HG03378 (cell line): ENCODE measurements at regions not wholly inside any gene's neighbourhood (a gene's known extent, or its start where the extent isn't known, plus 50 kb on each side); places are given as distances from the start of the nearest gene placed in this dataset.
"Not testable (repeated sequence)": the region's sequence is repeated elsewhere in the genome, so short reads cannot be mapped to it uniquely, and the experiment has no call there.

Source experiments
- ATAC-seq: cut with Tn5 transposase; IDR thresholded peaks from one replicate; pipeline ENCODE4 v1.9.1; 2021; ENCODE audit warnings: mild to moderate bottlenecking, moderate library complexity; ENCODE audit not compliant: unreplicated experiment

DNA sequence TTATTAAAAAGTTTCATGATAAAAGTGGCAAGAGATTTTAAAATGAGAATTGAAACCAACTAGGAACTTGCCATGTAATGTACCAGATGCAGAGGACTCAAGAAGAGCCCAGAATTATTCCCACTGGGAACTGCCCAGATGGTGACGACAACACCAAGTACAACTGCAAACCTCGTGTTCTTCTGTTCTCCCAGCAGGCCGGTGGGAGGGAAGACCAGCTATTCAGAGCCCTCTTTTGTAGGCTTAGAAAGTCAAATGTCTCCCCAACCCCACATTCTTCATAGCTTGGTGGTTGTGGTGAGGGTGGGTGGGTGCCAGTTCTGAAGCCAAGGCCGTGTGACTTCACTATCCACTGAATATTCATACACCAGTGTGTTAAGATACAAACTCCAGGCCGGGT, 54.3 kb upstream of the ITGB1 start:
- no peak for ATAC-seq

DNA sequence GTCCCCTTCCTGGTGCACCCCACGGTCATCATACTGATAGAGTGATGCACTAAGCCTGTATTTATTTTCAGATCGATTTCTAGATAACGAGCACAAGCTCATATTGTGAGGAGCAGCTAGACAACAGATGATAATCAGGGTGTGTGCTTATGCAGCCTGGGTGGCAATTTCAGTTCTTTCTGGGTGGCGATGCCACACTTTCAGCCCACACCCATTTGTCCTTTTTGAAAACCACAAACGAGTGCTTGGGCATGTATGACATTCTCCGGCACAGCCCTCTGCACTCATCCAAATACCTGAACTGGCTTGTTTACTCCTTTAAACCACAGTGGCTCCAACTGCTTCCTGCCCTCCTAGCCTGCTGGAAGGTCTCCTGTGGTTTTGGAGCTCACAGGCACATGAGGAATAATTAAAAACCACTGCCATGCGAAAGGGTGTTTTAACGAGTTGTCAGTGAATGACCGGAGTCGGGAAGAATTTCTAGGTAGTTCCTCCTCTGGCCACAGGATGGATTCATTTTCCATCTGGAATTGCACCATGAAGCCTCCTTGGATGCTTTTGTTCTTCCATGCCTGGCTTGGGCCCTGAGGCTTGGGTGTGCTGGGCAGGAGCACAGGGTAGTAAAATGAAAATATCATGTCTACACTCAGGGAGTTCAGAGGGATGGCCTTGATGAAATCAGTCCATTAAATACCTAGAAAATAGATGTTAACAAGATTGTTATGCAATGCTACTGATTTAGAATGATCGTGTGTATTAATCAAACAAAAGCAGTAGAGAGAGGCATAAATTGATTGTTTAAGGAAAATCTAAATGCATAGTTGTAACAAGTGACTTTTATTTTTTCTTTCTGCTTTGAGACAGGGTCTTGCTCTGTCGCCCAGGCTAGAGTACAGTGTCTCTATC, 52.4 kb upstream of the ITGB1 start:
- no peak for ATAC-seq

DNA sequence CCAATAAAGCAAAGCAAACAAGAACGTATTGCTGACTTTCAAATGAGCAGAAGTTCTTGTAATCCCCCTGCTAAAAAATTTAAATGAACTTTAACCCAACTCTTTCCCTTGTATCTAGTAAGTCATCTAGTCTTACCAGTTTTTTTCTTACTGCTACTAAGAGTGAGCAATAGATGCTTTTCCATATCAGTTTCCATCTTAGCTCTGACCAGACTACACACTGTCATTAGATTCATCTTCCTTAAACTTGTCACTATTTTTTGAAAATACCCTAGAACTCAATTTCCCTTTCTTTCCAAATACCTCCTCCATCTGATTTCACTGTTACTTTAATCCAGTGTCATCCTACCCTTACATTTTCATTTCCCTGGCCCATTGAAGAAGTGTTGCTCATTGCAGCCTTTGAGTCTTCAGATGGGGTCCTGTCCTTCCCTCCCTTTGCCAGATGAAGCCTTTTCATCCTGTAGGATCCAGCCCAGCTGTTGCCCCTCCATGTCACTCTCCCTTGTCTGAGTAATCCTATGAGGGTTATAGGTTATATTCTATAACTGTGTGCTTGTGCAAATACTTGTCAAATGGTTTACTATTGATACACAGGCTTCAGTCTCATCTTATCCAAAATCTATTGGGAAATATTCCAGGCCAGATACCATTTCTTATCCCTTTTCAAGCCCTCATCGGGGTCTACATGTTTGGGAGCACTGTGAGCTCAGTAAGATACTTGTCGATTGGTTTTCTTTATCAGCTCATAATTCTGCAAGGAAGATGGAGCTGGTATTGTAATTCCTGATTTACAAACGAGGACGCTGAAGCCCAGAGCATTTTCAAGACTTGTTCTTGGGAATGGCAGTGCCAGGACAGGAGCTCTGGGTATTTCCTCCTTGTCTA, 51.5 kb upstream of the ITGB1 start:
- no peak for ATAC-seq

DNA sequence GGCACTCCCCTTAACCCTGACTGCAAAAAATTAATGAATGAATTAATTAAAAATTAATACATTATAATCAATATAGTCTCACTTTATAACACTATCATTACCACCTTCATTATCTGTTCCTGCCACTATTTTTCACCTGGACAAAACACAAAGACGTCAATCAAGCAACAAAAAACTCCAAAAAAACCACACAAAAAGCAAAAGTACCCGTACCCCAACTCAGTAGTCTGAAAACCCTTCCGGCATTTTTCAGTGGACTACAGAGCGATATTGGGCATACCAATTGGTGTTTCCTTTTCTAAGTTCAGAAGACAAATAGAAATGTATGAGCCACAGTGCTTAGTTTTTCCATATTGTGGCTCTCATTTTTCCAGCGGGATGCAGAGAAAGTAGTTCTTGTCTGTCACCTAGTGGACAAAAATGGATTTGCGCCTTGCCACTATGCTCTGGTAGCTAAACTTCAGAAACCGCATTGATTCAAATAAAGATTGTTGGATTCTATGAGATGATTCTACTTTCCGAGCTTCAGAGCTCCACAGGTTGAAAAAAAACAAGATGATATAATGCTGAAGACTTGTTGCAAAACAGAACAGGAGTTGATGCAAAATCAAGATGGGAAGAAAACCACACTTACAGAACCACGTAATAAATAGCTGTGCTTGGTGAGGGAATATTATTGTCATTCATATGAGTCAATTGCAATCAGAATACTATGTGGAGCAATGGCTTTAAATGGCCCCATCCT, 50.6 kb upstream of the ITGB1 start:
- peak; percentile 50 for ATAC-seq

GRCh38 chr10:33007731-33008381, 49.8 kb upstream of the ITGB1 start:
- ATAC-seq = not testable (repeated sequence)
